Umbilical cord (tissue), 1 donor: ENCODE measurements at regions not wholly inside any gene's neighbourhood (a gene's known extent, or its start where the extent isn't known, plus 50 kb on each side); places are given as distances from the start of the nearest gene placed in this dataset.

Source experiments
- DNase-seq: peaks from one replicate; pipeline ENCODE4 v3.0.0-alpha.2; 2015; ENCODE audit warnings: low spot score

GRCh38 chr11:112400476-112401014 is 139.9 kb upstream of the PLET1 start:
- DNase-seq = no peak

- DNase-seq = no peak
These were observed 140.5 kb upstream of the PLET1 start for GRCh38 chr11:112401036-112401769.

GRCh38 chr11:112403432-112403831 is 142.8 kb upstream of the PLET1 start:
- no peak for DNase-seq

- DNase-seq = no peak
These were observed 143.5 kb upstream of the PLET1 start for GRCh38 chr11:112404112-112404511.

GRCh38 chr11:112408517-112408916 is 147.9 kb upstream of the PLET1 start:
- no peak for DNase-seq

- DNase-seq = no peak
These were observed 149.7 kb upstream of the PLET1 start for GRCh38 chr11:112410325-112410724.

- no peak for DNase-seq
These were observed 151.7 kb upstream of the PLET1 start for GRCh38 chr11:112412383-112412782.

- no peak for DNase-seq
These were observed 156.7 kb upstream of the PLET1 start for GRCh38 chr11:112417339-112417738.

GRCh38 chr11:112418438-112418837 is 157.8 kb upstream of the PLET1 start:
- no peak for DNase-seq

GRCh38 chr11:112421879-112422278 is 161.2 kb upstream of the PLET1 start:
- DNase-seq = no peak

- DNase-seq = no peak
These were observed 164.5 kb upstream of the PLET1 start for GRCh38 chr11:112425121-112425520.

GRCh38 chr11:112437096-112437495 is 176.4 kb upstream of the PLET1 start:
- no peak for DNase-seq

GRCh38 chr11:112439614-112440013 is 179.0 kb upstream of the PLET1 start:
- no peak for DNase-seq

- DNase-seq = no peak
These were observed 179.9 kb upstream of the PLET1 start for GRCh38 chr11:112440518-112440917.

- DNase-seq = no peak
These were observed 187.5 kb upstream of the PLET1 start for GRCh38 chr11:112448168-112448567.

- no peak for DNase-seq
These were observed 188.1 kb upstream of the PLET1 start for GRCh38 chr11:112448806-112449205.

GRCh38 chr11:112451250-112451649 is 190.6 kb upstream of the PLET1 start:
- no peak for DNase-seq

GRCh38 chr11:112453601-112454577 is 193.2 kb upstream of the PLET1 start:
- DNase-seq = peak; percentile 12

- no peak for DNase-seq
These were observed 194.2 kb upstream of the PLET1 start for GRCh38 chr11:112454841-112455240.

GRCh38 chr11:112455791-112456190 is 195.1 kb upstream of the PLET1 start:
- no peak for DNase-seq

GRCh38 chr11:112457532-112457931 is 196.9 kb upstream of the PLET1 start:
- DNase-seq = no peak

- no peak for DNase-seq
These were observed 198.3 kb upstream of the PLET1 start for GRCh38 chr11:112459001-112459400.
